ENCODE measurements at regions not wholly inside any gene's neighbourhood (a gene's known extent, or its start where the extent isn't known, plus 50 kb on each side); places are given as distances from the start of the nearest gene placed in this dataset.

DNA sequence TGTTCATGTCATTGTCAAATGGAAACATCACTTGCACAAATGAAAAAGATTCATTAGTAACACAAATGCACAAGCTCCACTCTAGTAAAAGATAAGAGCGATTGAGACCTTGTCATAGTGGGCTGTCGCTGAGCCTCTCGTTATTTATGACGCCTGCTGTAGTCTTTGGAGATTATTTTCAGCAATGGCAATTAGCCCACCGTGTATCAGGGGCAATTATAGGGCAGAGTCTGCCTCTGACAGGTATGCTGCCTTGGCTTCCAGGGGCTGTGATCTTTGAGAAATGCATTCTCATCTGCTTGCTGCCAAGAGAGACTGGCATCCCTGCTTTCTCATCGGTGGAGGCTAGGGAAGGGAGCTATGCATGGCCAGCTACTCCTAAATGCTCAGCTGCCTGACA lies 426.8 kb upstream of the CLINT1 start:
- Histone ChIP-seq H3K4me1 (ENCODE audit: control insufficient read depth, insufficient read depth, low read length) (peaks cover 5% of the 10 kb centered on the region), H3K27ac (ENCODE audit: insufficient read depth, low read depth, low read length, poor library complexity, severe bottlenecking) (no peak overlapping the region), H3K36me3 (ENCODE audit: control insufficient read depth, insufficient read depth, low read length) (no peaks in the 10 kb centered on the region), H3K4me3 (ENCODE audit: insufficient read depth, low read depth, low read length) (no peak overlapping the region), H3K27me3 (ENCODE audit: control insufficient read depth, insufficient read depth, low read length, poor library complexity, severe bottlenecking) (no peaks in the 10 kb centered on the region), H3K9me3 (ENCODE audit: control insufficient read depth, low read length) (no peaks in the 10 kb centered on the region)
- 94 to 95% methylated on average over 6 of the region's 6 CpGs for WGBS, 2 experiments

DNA sequence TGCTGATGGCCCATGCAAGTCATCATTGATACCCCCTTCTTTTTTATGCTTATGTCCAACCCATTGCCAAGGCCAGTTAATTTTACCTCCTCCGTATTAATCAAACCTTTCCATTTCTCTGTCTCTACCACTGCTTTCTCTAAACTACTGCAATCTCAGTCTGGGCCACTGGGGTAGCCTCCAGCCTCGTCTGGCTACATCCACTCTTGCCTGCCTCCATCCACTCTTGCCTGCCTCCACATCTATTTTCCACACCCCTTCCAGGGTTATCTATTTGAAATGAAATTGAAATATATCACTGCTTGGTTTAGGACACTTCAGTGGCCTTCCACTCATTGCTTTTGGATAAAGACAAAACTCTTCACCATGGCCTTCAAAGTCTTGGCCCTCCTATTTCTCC lies 425.3 kb upstream of the CLINT1 start:
- WGBS, 2 experiments: 91 to 97% methylated on average over 2 of the region's 2 CpGs
- H3K36me3 ChIP-seq (ENCODE audit: control insufficient read depth, insufficient read depth, low read length): no peaks in the 10 kb centered on the region

DNA sequence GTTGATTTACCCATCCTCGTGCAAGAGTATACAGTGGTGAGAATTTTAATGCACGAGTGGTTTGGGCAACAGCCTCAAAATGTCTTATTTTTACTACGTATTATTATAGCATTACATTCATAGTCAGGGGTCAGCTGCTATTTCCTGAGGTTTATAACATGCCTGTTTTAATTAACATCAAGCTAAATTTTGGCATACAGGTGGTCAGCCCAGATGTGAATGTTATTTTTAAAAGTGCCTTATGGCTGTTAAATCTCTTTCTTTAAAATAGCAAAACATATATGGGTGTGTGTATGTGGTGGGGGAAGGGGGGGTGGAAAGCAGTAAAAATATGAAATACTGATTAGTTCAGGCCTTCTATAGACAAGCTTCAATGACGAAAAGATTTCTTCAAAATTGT lies 424.5 kb upstream of the CLINT1 start:
- no peaks in the 10 kb centered on the region for H3K4me1 ChIP-seq (ENCODE audit: control insufficient read depth, insufficient read depth, low read length)
- no peaks in the 10 kb centered on the region for H3K9me3 ChIP-seq (ENCODE audit: control insufficient read depth, low read length)
- WGBS, 2 experiments: 93 to 95% methylated on average over 3 to 4 of the region's 4 CpGs
- no peak overlapping the region for H3K27ac ChIP-seq (ENCODE audit: insufficient read depth, low read depth, low read length, poor library complexity, severe bottlenecking)
- H3K36me3 ChIP-seq (ENCODE audit: control insufficient read depth, insufficient read depth, low read length): no peaks in the 10 kb centered on the region
- H3K4me3 ChIP-seq (ENCODE audit: insufficient read depth, low read depth, low read length): no peak overlapping the region
- no peaks in the 10 kb centered on the region for H3K27me3 ChIP-seq (ENCODE audit: control insufficient read depth, insufficient read depth, low read length, poor library complexity, severe bottlenecking)

More for the DNA sequence above, 425.3 kb upstream of the CLINT1 start:
- Histone ChIP-seq H3K4me1 (ENCODE audit: control insufficient read depth, insufficient read depth, low read length) (no peaks in the 10 kb centered on the region), H3K4me3 (ENCODE audit: insufficient read depth, low read depth, low read length) (no peak overlapping the region), H3K27me3 (ENCODE audit: control insufficient read depth, insufficient read depth, low read length, poor library complexity, severe bottlenecking) (no peaks in the 10 kb centered on the region), H3K27ac (ENCODE audit: insufficient read depth, low read depth, low read length, poor library complexity, severe bottlenecking) (no peak overlapping the region), H3K9me3 (ENCODE audit: control insufficient read depth, low read length) (no peaks in the 10 kb centered on the region)

DNA sequence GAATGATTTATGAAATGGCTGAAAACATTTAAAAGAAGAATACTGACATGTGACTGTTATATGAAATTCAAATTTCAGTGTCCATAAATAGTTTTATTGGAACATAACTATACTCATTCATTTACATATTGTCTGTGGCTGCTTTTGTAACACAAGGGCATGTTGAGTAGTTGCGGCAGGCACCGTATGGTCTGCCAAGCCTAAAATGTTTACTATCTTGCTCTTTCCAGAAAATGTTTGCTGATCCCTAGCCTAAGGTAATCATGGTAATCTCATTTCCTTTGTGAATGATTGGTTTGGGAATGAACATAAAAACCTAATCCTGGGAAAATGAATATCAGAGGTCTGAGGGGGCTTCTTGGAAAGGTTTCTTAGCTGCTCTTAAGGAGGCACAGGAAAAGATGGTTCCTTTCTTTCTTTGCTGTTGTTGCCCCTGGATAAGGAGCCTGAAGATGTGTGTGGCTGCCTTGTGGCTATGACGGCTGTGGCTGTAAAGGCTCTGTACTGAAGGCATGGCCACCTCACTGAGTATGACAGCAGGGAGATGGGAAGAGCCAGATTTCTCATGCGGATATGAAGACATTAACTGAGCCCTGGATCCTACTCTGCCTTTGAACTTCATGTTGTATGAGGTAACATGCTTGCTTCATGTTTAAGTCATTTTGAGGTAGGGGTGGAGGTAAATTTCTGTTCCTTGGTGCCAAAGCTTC lies 419.4 kb upstream of the CLINT1 start:
- H3K27ac ChIP-seq (ENCODE audit: insufficient read depth, low read depth, low read length, poor library complexity, severe bottlenecking): no peak overlapping the region
- peaks cover 10% of the 10 kb centered on the region for H3K4me1 ChIP-seq (ENCODE audit: control insufficient read depth, insufficient read depth, low read length)
- no peaks in the 10 kb centered on the region for H3K27me3 ChIP-seq (ENCODE audit: control insufficient read depth, insufficient read depth, low read length, poor library complexity, severe bottlenecking)
- H3K36me3 ChIP-seq (ENCODE audit: control insufficient read depth, insufficient read depth, low read length): no peaks in the 10 kb centered on the region
- no peaks in the 10 kb centered on the region for H3K9me3 ChIP-seq (ENCODE audit: control insufficient read depth, low read length)
- 93 to 96% methylated on average over 4 of the region's 4 CpGs for WGBS, 2 experiments
- no peak overlapping the region for H3K4me3 ChIP-seq (ENCODE audit: insufficient read depth, low read depth, low read length)

DNA sequence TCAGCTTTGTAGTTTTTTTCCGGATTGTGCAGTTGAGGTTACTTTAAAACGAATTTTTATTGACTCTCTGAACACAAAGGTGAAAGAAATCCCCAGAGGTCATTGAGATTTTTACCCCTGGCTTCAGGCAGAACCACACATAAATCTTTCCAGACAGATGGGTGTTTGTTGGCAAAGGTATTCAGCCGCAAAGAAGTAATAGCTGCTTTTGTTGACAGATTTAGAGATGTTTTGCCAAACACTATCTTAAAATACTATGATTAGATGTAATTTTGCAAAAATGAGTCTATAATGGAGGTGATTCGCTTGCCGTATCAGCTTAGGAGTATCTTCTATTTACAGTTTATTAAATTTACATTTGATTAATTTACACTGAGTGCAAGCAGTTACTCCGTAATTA lies 418.3 kb upstream of the CLINT1 start:
- Histone ChIP-seq H3K36me3 (ENCODE audit: control insufficient read depth, insufficient read depth, low read length) (no peaks in the 10 kb centered on the region), H3K27ac (ENCODE audit: insufficient read depth, low read depth, low read length, poor library complexity, severe bottlenecking) (no peak overlapping the region), H3K4me3 (ENCODE audit: insufficient read depth, low read depth, low read length) (no peak overlapping the region), H3K4me1 (ENCODE audit: control insufficient read depth, insufficient read depth, low read length) (peaks cover 20% of the 10 kb centered on the region), H3K27me3 (ENCODE audit: control insufficient read depth, insufficient read depth, low read length, poor library complexity, severe bottlenecking) (no peaks in the 10 kb centered on the region), H3K9me3 (ENCODE audit: control insufficient read depth, low read length) (no peaks in the 10 kb centered on the region)
- 87 to 93% methylated on average over 2 to 4 of the region's 6 CpGs for WGBS, 2 experiments

DNA sequence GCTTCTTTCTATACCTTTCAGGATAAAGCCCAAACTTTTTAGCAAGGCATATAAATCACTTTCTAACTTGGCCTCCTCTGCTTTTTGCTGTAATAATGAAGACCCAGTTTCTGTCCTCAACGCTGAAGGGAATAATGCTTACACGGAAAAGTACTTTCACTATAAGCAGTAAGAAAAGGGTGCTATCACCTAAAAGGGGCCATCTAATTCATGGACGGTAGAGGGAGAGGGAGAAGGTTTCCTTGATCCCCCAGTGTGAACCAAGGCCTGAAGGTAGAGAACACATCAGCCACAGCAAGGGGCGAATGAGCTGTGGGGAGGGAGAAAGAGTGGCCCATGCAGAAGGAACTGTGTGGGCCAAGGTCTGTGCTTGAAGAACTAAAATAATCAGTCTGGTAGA lies 417.7 kb upstream of the CLINT1 start:
- Histone ChIP-seq H3K4me3 (ENCODE audit: insufficient read depth, low read depth, low read length) (no peak overlapping the region), H3K36me3 (ENCODE audit: control insufficient read depth, insufficient read depth, low read length) (no peaks in the 10 kb centered on the region), H3K9me3 (ENCODE audit: control insufficient read depth, low read length) (no peaks in the 10 kb centered on the region), H3K27me3 (ENCODE audit: control insufficient read depth, insufficient read depth, low read length, poor library complexity, severe bottlenecking) (no peaks in the 10 kb centered on the region), H3K4me1 (ENCODE audit: control insufficient read depth, insufficient read depth, low read length) (peaks cover 26% of the 10 kb centered on the region), H3K27ac (ENCODE audit: insufficient read depth, low read depth, low read length, poor library complexity, severe bottlenecking) (no peak overlapping the region)
- WGBS, 2 experiments: 94 to 95% methylated on average over 4 of the region's 4 CpGs

DNA sequence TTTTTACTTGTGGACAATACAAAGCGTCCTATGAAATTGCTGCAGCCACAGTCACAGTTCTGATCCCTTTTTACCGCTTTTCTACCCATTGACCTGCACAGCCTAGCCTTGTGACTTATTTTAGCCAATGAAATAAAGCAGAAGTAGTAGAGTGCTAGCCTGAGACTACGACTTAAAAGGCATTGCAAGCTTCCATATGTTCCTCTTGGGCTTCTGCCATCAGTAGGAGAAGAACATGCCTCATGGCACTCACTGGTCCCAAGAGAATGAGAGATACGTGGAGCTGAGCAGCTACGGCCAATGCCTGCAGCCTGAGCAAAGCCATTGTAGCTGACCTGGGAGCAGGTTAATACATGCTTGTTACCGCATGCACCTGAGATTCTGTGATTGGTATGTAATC lies 416.6 kb upstream of the CLINT1 start:
- peaks cover 37% of the 10 kb centered on the region for H3K4me1 ChIP-seq (ENCODE audit: control insufficient read depth, insufficient read depth, low read length)
- H3K27me3 ChIP-seq (ENCODE audit: control insufficient read depth, insufficient read depth, low read length, poor library complexity, severe bottlenecking): no peaks in the 10 kb centered on the region
- H3K4me3 ChIP-seq (ENCODE audit: insufficient read depth, low read depth, low read length): no peak overlapping the region
- H3K36me3 ChIP-seq (ENCODE audit: control insufficient read depth, insufficient read depth, low read length): no peaks in the 10 kb centered on the region
- WGBS, 2 experiments: 94 to 99% methylated on average over 6 of the region's 6 CpGs
- H3K9me3 ChIP-seq (ENCODE audit: control insufficient read depth, low read length): no peaks in the 10 kb centered on the region
- no peak overlapping the region for H3K27ac ChIP-seq (ENCODE audit: insufficient read depth, low read depth, low read length, poor library complexity, severe bottlenecking)

DNA sequence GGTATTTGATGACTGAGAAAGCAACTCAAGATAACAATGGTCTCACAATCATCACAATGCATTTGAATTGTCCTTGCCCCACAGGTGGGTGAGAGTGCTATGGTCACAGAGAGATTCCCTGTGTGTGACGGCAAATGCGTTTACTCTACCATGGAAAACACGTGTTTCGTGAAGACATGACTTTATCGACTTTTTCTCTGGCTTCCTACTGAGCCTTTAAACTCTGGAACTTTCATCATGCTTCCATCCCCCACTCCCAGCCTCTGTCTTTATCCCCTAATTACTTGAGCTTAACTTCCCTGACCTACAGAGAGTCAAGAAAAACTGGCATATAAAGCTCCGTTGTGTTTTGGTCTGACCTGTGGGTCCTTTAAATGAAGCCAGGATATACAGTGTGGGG lies 414.1 kb upstream of the CLINT1 start:
- Histone ChIP-seq H3K27me3 (ENCODE audit: control insufficient read depth, insufficient read depth, low read length, poor library complexity, severe bottlenecking) (no peaks in the 10 kb centered on the region), H3K27ac (ENCODE audit: insufficient read depth, low read depth, low read length, poor library complexity, severe bottlenecking) (peak overlapping the region; percentile 11), H3K4me3 (ENCODE audit: insufficient read depth, low read depth, low read length) (no peak overlapping the region), H3K36me3 (ENCODE audit: control insufficient read depth, insufficient read depth, low read length) (no peaks in the 10 kb centered on the region), H3K4me1 (ENCODE audit: control insufficient read depth, insufficient read depth, low read length) (peaks cover 37% of the 10 kb centered on the region), H3K9me3 (ENCODE audit: control insufficient read depth, low read length) (no peaks in the 10 kb centered on the region)
- WGBS, 2 experiments: 3 to 4% methylated on average over 6 of the region's 6 CpGs

DNA sequence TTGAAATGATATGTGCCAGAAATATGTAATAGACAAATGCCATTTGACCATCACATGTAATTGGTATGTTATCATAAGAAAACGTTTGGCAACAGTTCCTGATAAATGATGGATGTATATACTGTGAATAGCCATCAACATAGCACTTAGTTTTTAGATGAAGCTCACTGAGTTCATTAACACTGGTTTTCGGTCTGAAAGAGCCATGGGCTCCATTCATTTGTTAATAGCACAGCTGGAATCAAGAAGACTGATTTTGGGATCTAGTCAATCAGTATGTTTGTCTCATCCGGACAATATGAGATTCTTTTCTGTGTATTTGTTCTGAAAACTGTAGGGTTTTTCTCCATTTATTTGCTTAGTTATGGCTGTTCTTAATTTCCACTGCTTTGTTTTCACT lies 413.5 kb upstream of the CLINT1 start:
- peaks cover 37% of the 10 kb centered on the region for H3K4me1 ChIP-seq (ENCODE audit: control insufficient read depth, insufficient read depth, low read length)
- peak overlapping the region; percentile 30 for H3K27ac ChIP-seq (ENCODE audit: insufficient read depth, low read depth, low read length, poor library complexity, severe bottlenecking)
- H3K27me3 ChIP-seq (ENCODE audit: control insufficient read depth, insufficient read depth, low read length, poor library complexity, severe bottlenecking): no peaks in the 10 kb centered on the region
- 13 to 24% methylated on average over 2 to 3 of the region's 3 CpGs for WGBS, 2 experiments
- H3K9me3 ChIP-seq (ENCODE audit: control insufficient read depth, low read length): no peaks in the 10 kb centered on the region
- H3K36me3 ChIP-seq (ENCODE audit: control insufficient read depth, insufficient read depth, low read length): no peaks in the 10 kb centered on the region
- H3K4me3 ChIP-seq (ENCODE audit: insufficient read depth, low read depth, low read length): no peak overlapping the region

DNA sequence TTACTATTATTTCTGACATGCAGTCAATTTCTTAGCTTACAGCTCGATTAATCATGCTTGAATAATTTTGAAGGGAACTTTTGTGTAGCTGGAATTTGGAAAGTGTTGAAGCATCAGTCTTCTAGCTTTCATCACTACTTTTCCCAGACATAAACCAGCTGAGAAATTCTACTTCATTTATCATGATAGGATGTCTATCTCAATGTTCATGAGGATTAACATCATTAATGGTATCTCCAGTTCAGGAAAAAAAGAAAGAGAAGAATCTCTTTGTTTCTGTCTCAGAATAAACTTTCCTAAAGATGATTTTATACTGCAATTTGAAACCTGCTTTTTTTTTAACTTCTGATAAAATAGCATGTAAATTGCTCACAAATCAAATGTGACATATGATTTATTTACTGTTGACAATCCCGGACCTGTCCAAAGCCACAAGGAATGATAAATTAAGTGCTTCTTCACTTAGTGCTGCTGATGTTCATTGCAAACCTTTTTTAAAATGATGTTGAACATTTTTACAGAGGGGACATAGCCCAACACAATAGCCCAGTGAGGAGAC lies 412.1 kb upstream of the CLINT1 start:
- Histone ChIP-seq H3K27ac (ENCODE audit: insufficient read depth, low read depth, low read length, poor library complexity, severe bottlenecking) (no peak overlapping the region), H3K9me3 (ENCODE audit: control insufficient read depth, low read length) (no peaks in the 10 kb centered on the region), H3K27me3 (ENCODE audit: control insufficient read depth, insufficient read depth, low read length, poor library complexity, severe bottlenecking) (no peaks in the 10 kb centered on the region), H3K4me3 (ENCODE audit: insufficient read depth, low read depth, low read length) (no peak overlapping the region), H3K36me3 (ENCODE audit: control insufficient read depth, insufficient read depth, low read length) (peaks cover 5% of the 10 kb centered on the region), H3K4me1 (ENCODE audit: control insufficient read depth, insufficient read depth, low read length) (peaks cover 37% of the 10 kb centered on the region)
- 44 to 69% methylated on average over 1 of the region's 2 CpGs for WGBS, 2 experiments

All from ectodermal cell (in vitro differentiated cells).